NCI-H2196 (cell line): ENCODE measurements at regions not wholly inside any gene's neighbourhood (a gene's known extent, or its start where the extent isn't known, plus 50 kb on each side); places are given as distances from the start of the nearest gene placed in this dataset.

Experiments used
- DNase-seq: peaks from one replicate; lab custom pipeline; 2025; ENCODE audit not compliant: unreplicated experiment; lab: John Stamatoyannopoulos, UW

DNA sequence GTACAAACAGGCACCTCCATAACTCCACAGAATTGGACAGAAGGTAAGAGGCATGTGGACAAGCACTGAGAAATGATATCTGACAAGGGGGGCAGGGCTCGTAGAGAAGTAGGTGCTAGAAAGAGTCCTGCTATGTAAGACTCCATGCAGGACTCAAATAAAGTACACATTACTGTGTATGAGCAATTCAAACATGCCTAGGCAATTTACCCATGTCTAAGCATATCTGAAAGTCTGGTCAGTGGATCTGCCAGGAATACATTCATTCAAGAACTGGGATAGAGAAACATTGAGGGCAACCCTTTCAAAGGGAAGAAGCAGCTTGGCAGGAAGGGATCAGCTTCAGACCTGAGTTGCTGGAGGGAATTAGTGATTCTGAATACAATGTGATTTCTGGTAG, 174.1 kb upstream of the MCTP2 start:
- no peak for DNase-seq

DNA sequence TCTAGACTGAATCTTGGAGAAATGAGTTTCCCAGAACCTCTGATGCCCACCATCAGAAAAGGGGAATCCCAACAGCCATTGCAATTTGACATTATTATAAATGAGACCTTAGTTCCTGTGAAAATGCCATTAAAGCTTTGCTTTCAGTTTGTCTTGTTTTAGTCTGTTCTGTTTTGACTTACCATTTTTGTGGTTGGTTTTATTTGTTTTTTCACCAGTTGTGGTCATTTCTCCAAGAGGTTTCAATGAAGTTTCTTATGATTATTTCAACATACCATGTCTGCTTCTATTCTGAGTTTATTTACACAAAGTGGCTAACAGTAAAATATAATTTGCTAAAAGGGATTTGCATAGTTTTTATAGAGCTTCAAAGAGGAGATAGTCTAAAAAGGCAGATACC, 175.0 kb upstream of the MCTP2 start:
- DNase-seq: no peak

GRCh38 chr15:94053626-94054025, 177.7 kb upstream of the MCTP2 start:
- no peak for DNase-seq

GRCh38 chr15:94052711-94053110, 178.7 kb upstream of the MCTP2 start:
- no peak for DNase-seq

DNA sequence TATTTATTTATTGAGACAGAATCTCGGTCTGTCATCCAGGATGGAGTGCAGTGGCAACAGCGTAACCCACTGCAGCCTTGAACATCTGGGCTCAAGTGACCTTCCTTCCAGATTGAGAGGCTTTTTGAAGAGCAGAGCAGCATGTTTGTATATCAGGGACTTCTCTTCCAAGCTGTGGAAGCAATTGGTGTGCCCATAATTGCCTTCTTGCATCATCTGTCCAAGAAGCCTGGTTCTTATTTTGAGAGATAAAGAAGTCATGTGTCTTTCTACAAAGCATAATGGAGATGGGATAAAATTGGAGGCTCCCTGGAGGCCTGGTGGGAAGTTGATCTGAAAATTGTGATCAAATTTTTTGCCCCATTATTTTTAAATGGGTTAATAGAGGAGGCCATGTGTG, 183.8 kb upstream of the MCTP2 start:
- no peak for DNase-seq

GRCh38 chr15:94042180-94042928, 189.0 kb upstream of the MCTP2 start:
- DNase-seq: no peak

DNA sequence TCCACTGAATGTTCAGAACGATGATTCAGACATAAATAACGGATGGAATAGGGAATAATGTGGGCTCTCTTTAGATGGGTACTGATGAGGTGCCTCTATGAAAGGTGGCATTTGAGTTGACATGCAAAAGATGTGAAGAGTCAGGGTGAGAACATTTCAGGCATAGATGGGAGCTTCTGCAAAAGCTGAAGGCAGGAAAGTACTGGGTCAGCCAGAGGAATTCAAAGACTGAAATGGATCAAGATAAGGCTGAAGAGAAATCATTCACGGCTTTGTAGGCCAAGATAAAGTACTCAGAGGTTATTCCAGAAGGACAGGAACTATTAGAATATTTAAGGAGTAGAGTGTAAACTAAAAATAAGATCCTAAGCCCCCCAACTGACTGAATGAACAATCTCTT, 189.6 kb upstream of the MCTP2 start:
- DNase-seq: no peak

GRCh38 chr15:94040541-94041248, 190.7 kb upstream of the MCTP2 start:
- no peak for DNase-seq

DNA sequence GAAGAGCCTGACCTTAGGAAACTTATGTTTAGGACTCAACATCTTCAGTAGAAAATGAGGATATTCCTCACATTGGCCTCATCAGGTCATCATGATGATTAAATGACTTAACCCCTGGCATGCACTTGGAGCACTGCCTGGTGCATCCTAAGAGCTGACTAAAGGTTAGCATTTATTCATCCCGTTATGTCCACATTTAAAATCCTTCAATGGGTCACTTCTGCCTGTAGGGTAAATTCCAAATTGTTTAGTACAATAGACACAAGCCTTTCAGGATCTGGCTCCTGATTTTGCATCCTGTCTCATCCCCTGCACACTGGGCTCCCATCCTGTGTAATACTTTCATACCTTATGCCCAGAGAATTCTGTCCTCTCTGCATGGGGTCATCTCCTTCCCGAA, 195.2 kb upstream of the MCTP2 start:
- no peak for DNase-seq

- no peak for DNase-seq
Measured at GRCh38 chr15:94033683-94034020, 197.7 kb upstream of the MCTP2 start.

GRCh38 chr15:94033014-94033682, 198.2 kb upstream of the MCTP2 start:
- no peak for DNase-seq

- DNase-seq: no peak
Measured at GRCh38 chr15:94032571-94032970, 198.8 kb upstream of the MCTP2 start.

DNA sequence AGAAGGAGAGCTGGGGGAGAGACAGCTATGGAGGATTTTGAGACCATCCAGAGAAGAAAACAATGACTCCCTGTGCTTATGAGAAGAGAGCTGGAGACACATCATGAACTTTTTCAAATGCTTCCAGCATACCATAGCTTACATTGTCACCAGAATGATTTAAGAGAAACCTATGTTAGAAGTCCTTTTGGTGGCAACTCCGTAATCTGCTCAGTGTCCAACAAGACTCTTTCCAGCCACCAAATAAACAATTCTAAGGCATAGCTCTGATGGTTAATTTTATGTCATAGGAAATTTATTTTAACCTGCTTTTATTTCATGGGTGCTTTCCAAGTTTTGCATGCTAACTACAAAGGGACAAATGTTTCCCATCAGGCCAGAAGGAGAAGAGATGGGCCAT, 200.3 kb upstream of the MCTP2 start:
- DNase-seq: no peak

DNA sequence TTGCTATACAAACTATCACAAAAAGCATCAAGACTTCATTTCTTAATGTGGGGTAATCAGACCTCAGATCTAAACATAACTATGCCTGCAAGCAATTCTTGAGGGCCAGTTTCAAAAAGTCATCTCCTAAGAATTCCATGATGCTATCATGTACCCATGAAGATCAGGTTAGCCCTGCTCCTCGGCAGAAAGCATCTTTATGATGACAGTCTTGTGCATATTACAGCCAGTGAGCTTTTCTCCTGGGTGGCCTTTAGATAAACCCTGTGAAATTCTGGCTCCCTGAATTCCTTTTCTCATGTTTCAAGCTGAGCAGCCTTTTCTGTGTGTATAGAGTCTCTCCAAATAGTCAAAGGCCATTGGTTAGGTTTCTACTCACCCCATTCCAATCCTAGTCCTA, 201.9 kb upstream of the MCTP2 start:
- no peak for DNase-seq

- DNase-seq: no peak
Measured at GRCh38 chr15:94028809-94029208, 202.6 kb upstream of the MCTP2 start.

DNA sequence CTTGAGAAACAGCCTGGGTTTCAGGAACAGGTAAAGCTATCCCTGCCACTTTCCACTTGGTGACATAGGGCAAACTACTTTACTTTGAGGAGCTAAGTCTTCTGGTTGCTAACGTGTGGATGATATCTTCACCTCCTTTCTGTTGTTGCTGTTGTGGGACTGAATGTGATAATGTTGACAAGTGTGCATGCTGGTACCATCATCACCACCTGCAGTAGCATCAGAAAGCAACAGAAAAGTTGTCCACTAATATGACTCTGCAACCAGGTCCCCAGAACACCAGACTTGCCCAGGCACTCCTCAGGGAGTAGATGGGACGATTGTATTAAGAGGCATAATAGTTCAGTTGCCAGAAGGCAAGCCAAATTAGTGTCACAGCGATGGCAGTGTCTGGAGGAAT, 203.2 kb upstream of the MCTP2 start:
- DNase-seq: no peak

DNA sequence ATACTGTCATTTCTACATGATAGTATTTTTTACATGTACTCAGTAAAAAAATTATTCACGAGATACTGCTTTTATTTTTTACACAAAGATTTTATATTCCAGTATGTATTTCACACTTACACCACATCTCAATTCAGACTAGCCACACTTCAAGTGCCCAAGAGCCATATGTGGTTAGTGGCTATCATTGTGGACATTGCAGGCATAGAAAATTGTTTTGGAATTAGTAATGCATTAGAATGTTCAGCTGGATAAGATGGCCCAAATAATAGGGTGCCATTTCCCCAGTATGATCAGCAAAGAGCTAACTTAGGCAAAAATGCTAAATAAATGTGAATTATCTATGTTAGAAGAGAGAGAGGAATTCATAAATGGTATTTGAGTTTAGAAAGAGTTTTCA, 203.8 kb upstream of the MCTP2 start:
- DNase-seq: no peak

- no peak for DNase-seq
Measured at GRCh38 chr15:94026458-94027304, 204.7 kb upstream of the MCTP2 start.

- no peak for DNase-seq
Measured at GRCh38 chr15:94023531-94023930, 207.8 kb upstream of the MCTP2 start.

- DNase-seq: no peak
Measured at GRCh38 chr15:94021621-94022320, 209.6 kb upstream of the MCTP2 start.

DNA sequence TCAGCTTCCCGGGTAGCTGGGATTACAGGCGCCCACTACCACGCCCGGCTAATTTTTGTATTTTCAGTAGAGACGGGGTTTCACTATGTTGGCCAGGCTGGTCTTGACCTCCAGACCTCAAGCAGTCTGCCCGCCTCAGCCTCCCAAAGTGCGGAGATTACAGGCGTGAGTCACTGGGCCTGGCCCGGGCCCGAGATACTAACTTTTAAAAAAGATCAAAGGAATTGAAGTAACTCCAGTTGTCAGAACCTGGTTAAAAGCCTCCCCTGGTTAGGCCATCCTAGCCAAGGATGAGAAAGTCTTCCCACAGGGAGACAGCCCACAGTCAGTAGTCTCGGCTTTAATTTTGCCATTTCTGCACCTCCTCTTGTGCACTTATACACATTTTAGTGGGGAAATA, 212.3 kb upstream of the MCTP2 start:
- DNase-seq: no peak
